IMR-90 (cell line): ENCODE measurements at regions not wholly inside any gene's neighbourhood (a gene's known extent, or its start where the extent isn't known, plus 50 kb on each side); places are given as distances from the start of the nearest gene placed in this dataset.

ENCODE experiments used
- ATAC-seq: fragments of 200-7000 bp; cut with Tn5 transposase; 2 replicates; pipeline ENCODE4 v1.9.1; 2020; ENCODE audit warnings: low read depth, mild to moderate bottlenecking, moderate library complexity
- BruUV-seq: library from RNA; stranded (reverse); fragments of 400-500 nt; replicated peaks from 2 replicates; lab custom pipeline; 2021; lab: Mats Ljungman, UMichigan
- CTCF ChIA-PET: fragments of 300-600 bp; formaldehyde crosslinking; extraction: SDS; loops from one replicate; lab custom pipeline; 2021; ENCODE audit warnings: antibody characterized with exemption; lab: Yijun Ruan, JAX
- POLR2A ChIA-PET: fragments of 300-600 bp; sonication (Branson Sonifier 250); formaldehyde crosslinking; loops from one replicate; lab custom pipeline; 2022; ENCODE audit warnings: antibody characterized with exemption; ENCODE audit not compliant: unreplicated experiment; lab: Charles Lee
- DNase-seq: peaks from one replicate; pipeline ENCODE4 v3.0.0; 2013
- H2AFZ ChIP-seq: replicated peaks from 2 replicates; pipeline ENCODE3; 2013; ENCODE audit warnings: low read length, mild to moderate bottlenecking; ENCODE audit not compliant: poor library complexity
- H2AK5ac ChIP-seq: 2 replicates; pipeline ENCODE4 v1.6.1; 2013; ENCODE audit warnings: low read depth, low read length, inconsistent platforms
- H2AK9ac ChIP-seq: replicated peaks from 2 replicates; pipeline ENCODE3; 2013; ENCODE audit warnings: mild to moderate bottlenecking, low read depth, low read length, moderate library complexity; ENCODE audit not compliant: poor library complexity
- H2BK120ac ChIP-seq: 2 replicates; pipeline ENCODE4 v1.6.1; 2013; ENCODE audit warnings: low read depth, low read length, inconsistent platforms
- H2BK15ac ChIP-seq: 3 replicates; pipeline ENCODE4 v1.6.1; 2013; ENCODE audit warnings: low read depth, low read length, inconsistent platforms
- H2BK20ac ChIP-seq: 2 replicates; pipeline ENCODE4 v1.6.1; 2013; ENCODE audit warnings: low read depth, mild to moderate bottlenecking, inconsistent platforms, low read length, moderate library complexity
- H2BK5ac ChIP-seq: 2 replicates; pipeline ENCODE4 v1.6.1; 2013; ENCODE audit warnings: mild to moderate bottlenecking, low read depth, low read length, inconsistent platforms; ENCODE audit not compliant: poor library complexity, severe bottlenecking
- H3K14ac ChIP-seq: replicated peaks from 2 replicates; pipeline ENCODE4 v1.6.1; 2013; ENCODE audit warnings: low read depth, low read length, inconsistent platforms
- H3K18ac ChIP-seq: 2 replicates; pipeline ENCODE4 v1.6.1; 2013; ENCODE audit warnings: low read depth, low read length, control low read depth
- H3K23ac ChIP-seq: 2 replicates; pipeline ENCODE4 v1.6.1; 2013; ENCODE audit warnings: low read depth, low read length, inconsistent platforms
- H3K27ac ChIP-seq: 2 replicates; pipeline ENCODE4 v1.5.1; 2013; ENCODE audit warnings: mild to moderate bottlenecking, control low read depth, low read length; ENCODE audit not compliant: insufficient read depth
- H3K27me3 ChIP-seq: 2 replicates; pipeline ENCODE4 v1.6.1; 2013; ENCODE audit warnings: low read length; ENCODE audit not compliant: control insufficient read depth, insufficient read depth
- H3K36me3 ChIP-seq: 2 replicates; pipeline ENCODE4 v1.6.1; 2013; ENCODE audit warnings: low read length, mixed read lengths; ENCODE audit not compliant: control insufficient read depth, insufficient read depth
- H3K4ac ChIP-seq: 2 replicates; pipeline ENCODE4 v1.6.1; 2013; ENCODE audit warnings: low read depth, low read length, inconsistent platforms
- H3K4me1 ChIP-seq: 2 replicates; pipeline ENCODE4 v1.6.1; 2013; ENCODE audit warnings: low read length, mixed read lengths; ENCODE audit not compliant: control insufficient read depth, insufficient read depth
- H3K4me2 ChIP-seq: 2 replicates; pipeline ENCODE4 v1.6.1; 2013; ENCODE audit warnings: low read depth, mild to moderate bottlenecking, control low read depth, low read length, moderate library complexity
- H3K4me3 ChIP-seq: 2 replicates; pipeline ENCODE4 v1.5.1; 2013; ENCODE audit warnings: low read depth, mild to moderate bottlenecking, control low read depth, low read length, moderate library complexity; ENCODE audit not compliant: insufficient read depth
- H3K56ac ChIP-seq: 2 replicates; pipeline ENCODE4 v1.6.1; 2013; ENCODE audit warnings: low read length, inconsistent platforms; ENCODE audit not compliant: insufficient read depth; ENCODE audit errors: extremely low read depth
- H3K79me1 ChIP-seq, 2 experiments: 2 replicates each; pipeline ENCODE4 v1.6.1; 2013; ENCODE audit warnings: low read length in 2 of 2, inconsistent platforms in 1 of 2, low read depth in 1 of 2
- H3K9ac ChIP-seq: 2 replicates; pipeline ENCODE4 v1.6.1; 2013; ENCODE audit warnings: low read depth, low read length, control low read depth
- H3K9me1 ChIP-seq: 2 replicates; pipeline ENCODE4 v1.6.1; 2013; ENCODE audit warnings: low read length, inconsistent platforms; ENCODE audit not compliant: insufficient read depth
- H3K9me3 ChIP-seq: 2 replicates; pipeline ENCODE4 v1.6.1; 2013; ENCODE audit warnings: low read length; ENCODE audit not compliant: control insufficient read depth, insufficient read depth
- H4K20me1 ChIP-seq: 2 replicates; pipeline ENCODE4 v1.6.1; 2013; ENCODE audit warnings: low read length, inconsistent platforms; ENCODE audit not compliant: insufficient read depth
- H4K5ac ChIP-seq: 2 replicates; pipeline ENCODE4 v1.6.1; 2013; ENCODE audit warnings: mild to moderate bottlenecking, low read depth, low read length, control low read depth
- H4K8ac ChIP-seq, 2 experiments: 2 replicates each; pipeline ENCODE4 v1.6.1; 2013; ENCODE audit warnings: low read depth in 2 of 2, low read length in 2 of 2, control low read depth in 1 of 2, inconsistent platforms in 1 of 2
- H4K91ac ChIP-seq: 2 replicates; pipeline ENCODE4 v1.6.1; 2013; ENCODE audit warnings: low read depth, low read length, inconsistent platforms; ENCODE audit not compliant: insufficient read depth
- BHLHE40 ChIP-seq: fragments of 150-350 bp; IDR thresholded peaks from 2 replicates; pipeline ENCODE4 v1.6.1; 2016; ENCODE audit warnings: mild to moderate bottlenecking, low read depth, low read length
- FOS ChIP-seq: fragments of 150-350 bp; IDR thresholded peaks from 2 replicates; pipeline ENCODE4 v1.6.1; 2016; ENCODE audit warnings: low read depth, low read length
- MAFK ChIP-seq: IDR thresholded peaks from 2 replicates; pipeline ENCODE4 v1.6.1; 2012; ENCODE audit warnings: low read depth, low read length, improper control_type of control experiment
- MAZ ChIP-seq: IDR thresholded peaks from 2 replicates; pipeline ENCODE4 v1.6.1; 2012; ENCODE audit warnings: low read depth, mild to moderate bottlenecking, low read length, improper control_type of control experiment, moderate library complexity, borderline replicate concordance
- RCOR1 ChIP-seq: IDR thresholded peaks from 2 replicates; pipeline ENCODE4 v1.6.1; 2012; ENCODE audit warnings: mild to moderate bottlenecking, low read length, improper control_type of control experiment; ENCODE audit not compliant: insufficient replicate concordance
- RFX5 ChIP-seq: IDR thresholded peaks from 2 replicates; pipeline ENCODE4 v1.8.0; 2012; ENCODE audit warnings: low read depth, mild to moderate bottlenecking, low read length, moderate library complexity
- SMC3 ChIP-seq: fragments of 150-350 bp; IDR thresholded peaks from 2 replicates; pipeline ENCODE4 v1.6.1; 2016; ENCODE audit warnings: low read depth, mild to moderate bottlenecking, antibody characterized with exemption, low read length, moderate library complexity
- WGBS, 2 experiments: methylation state at CpG; one replicate each; pipeline versions ENCODE4 v1.1.5 to v1.1.7; 2013; ENCODE audit warnings: missing lambda C conversion rate in 2 of 2; ENCODE audit not compliant: insufficient read length in 1 of 2; ENCODE audit errors: extremely low coverage in 2 of 2; 5-methylcytosine and 5-hydroxymethylcytosine counted together
- dilution Hi-C: fragments of 300-500 bp; cut with HindIII; formaldehyde crosslinking; loops from one replicate; pipeline ENCODE4 v1.14.3; 2018; ENCODE audit warnings: low sequenced_read_pairs; ENCODE audit not compliant: unreplicated experiment
- in situ Hi-C: fragments of 300-500 bp; cut with MboI; formaldehyde crosslinking; loops from 3 replicates; pipeline ENCODE4 v1.14.3; 2019; ENCODE audit warnings: low sequenced_read_pairs, inconsistent platforms, mixed read lengths
- intact Hi-C: fragments of 100-400 bp; cut with micrococcal nuclease; formaldehyde crosslinking; loops from 2 replicates; pipeline ENCODE4 v1.10.0; 2022
- TF ChIP-seq, protein P1 (sequence below): fragments of 150-350 bp; IDR thresholded peaks from 2 replicates; pipeline ENCODE4 v1.6.1; 2016; ENCODE audit warnings: low read depth, mild to moderate bottlenecking, low read length, moderate library complexity, borderline replicate concordance

GRCh38 chr4:101540336-101540735, 193.0 kb upstream of the PPP3CA start:
- Histone ChIP-seq H2AK5ac (no peak overlapping the region), H3K9ac (no peak overlapping the region), H3K4me1 (no peaks in the 10 kb centered on the region), H3K36me3 (no peaks in the 10 kb centered on the region), H4K8ac (no peak overlapping the region), H4K20me1 (no peaks in the 10 kb centered on the region), H3K9me1 (no peaks in the 10 kb centered on the region), H3K4ac (no peak overlapping the region), H3K27ac (no peak overlapping the region), H4K5ac (no peak overlapping the region), H3K9me3 (no peaks in the 10 kb centered on the region), H3K18ac (no peak overlapping the region), H3K4me3 (no peak overlapping the region), H3K27me3 (no peaks in the 10 kb centered on the region; the same call in 1 of the 2 replicates), H2AK9ac (no peak overlapping the region), H3K4me2 (no peak overlapping the region), H3K79me1 (no peaks in the 10 kb centered on the region), H3K14ac (no peak overlapping the region), H4K91ac (no peak overlapping the region), H2BK15ac (no peak overlapping the region), H2BK20ac (no peak overlapping the region), H2BK120ac (no peak overlapping the region), H3K23ac (no peak overlapping the region), H3K56ac (no peak overlapping the region), H2BK5ac (no peak overlapping the region), H2AFZ (no peak overlapping the region)
- POLR2A ChIA-PET, result no interaction called here
- ATAC-seq, result no peak
- intact Hi-C loops (no loop called here), in situ Hi-C loops (no loop called here), dilution Hi-C loops (no loop called here)
- TF ChIP-seq BHLHE40 (no peak), MAFK (no peak), SMC3 (no peak), RFX5 (no peak), RCOR1 (no peak), FOS (no peak), MAZ (no peak)
- TF ChIP-seq, protein P1, sequence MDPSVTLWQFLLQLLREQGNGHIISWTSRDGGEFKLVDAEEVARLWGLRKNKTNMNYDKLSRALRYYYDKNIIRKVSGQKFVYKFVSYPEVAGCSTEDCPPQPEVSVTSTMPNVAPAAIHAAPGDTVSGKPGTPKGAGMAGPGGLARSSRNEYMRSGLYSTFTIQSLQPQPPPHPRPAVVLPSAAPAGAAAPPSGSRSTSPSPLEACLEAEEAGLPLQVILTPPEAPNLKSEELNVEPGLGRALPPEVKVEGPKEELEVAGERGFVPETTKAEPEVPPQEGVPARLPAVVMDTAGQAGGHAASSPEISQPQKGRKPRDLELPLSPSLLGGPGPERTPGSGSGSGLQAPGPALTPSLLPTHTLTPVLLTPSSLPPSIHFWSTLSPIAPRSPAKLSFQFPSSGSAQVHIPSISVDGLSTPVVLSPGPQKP, result no peak
- BruUV-seq, result no TSS peak
- DNase-seq, result no peak
- CTCF ChIA-PET, result no interaction called here
- WGBS, 2 experiments, result no CpG with 5 or more reads among the region's 2 CpGs
